GM12878 (cell line): ENCODE measurements at regions not wholly inside any gene's neighbourhood (a gene's known extent, or its start where the extent isn't known, plus 50 kb on each side); places are given as distances from the start of the nearest gene placed in this dataset.

Source experiments
- CTCF ChIP-seq, 3 experiments: IDR thresholded peaks in 2 of 3; conservative IDR thresholded peaks in 1 of 3; 2 replicates each; pipeline ENCODE4 v1.5.1; 2011; ENCODE audit warnings: low read depth in 3 of 3, low read length in 3 of 3, mild to moderate bottlenecking in 3 of 3, control low read depth in 2 of 3, moderate library complexity in 2 of 3, inconsistent platforms in 1 of 3, mixed read lengths in 1 of 3; ENCODE audit not compliant: control insufficient read depth in 2 of 3, insufficient read depth in 1 of 3; ENCODE audit errors: extremely low read depth in 1 of 3
- EP300 ChIP-seq, 2 experiments: fragments of 150-350 bp in 1 of 2; IDR thresholded peaks; 2 replicates each; pipeline ENCODE4 v1.6.1; 2011 to 2012; ENCODE audit warnings: low read depth in 2 of 2, low read length in 2 of 2, borderline replicate concordance in 1 of 2, improper control_type of control experiment in 1 of 2, inconsistent platforms in 1 of 2; ENCODE audit not compliant: control insufficient read depth in 1 of 2
- PML ChIP-seq: IDR thresholded peaks from 2 replicates; pipeline ENCODE4 v1.6.1; 2012; ENCODE audit warnings: low read length, inconsistent platforms
- SMARCA5 ChIP-seq: fragments of 450-650 bp; IDR thresholded peaks from 2 replicates; pipeline ENCODE4 v1.6.1; 2017; ENCODE audit warnings: mild to moderate bottlenecking
- SMC3 ChIP-seq: IDR thresholded peaks from 2 replicates; pipeline ENCODE4 v1.6.1; 2011; ENCODE audit warnings: low read length, improper control_type of control experiment, borderline replicate concordance
- USF1 ChIP-seq: IDR thresholded peaks from 2 replicates; pipeline ENCODE4 v1.6.1; 2011; ENCODE audit warnings: borderline replicate concordance, low read depth, mild to moderate bottlenecking, moderate library complexity, mixed read lengths, low read length; ENCODE audit not compliant: insufficient read depth; ENCODE audit errors: extremely low read length
- ZNF24 ChIP-seq: fragments of 450-650 bp; IDR thresholded peaks from 2 replicates; pipeline ENCODE4 v1.6.1; 2017; ENCODE audit warnings: antibody characterized with exemption, mild to moderate bottlenecking
- TF ChIP-seq, protein P1 (sequence below): fragments of 450-650 bp; formaldehyde crosslinking; IDR thresholded peaks from 2 replicates; pipeline ENCODE4 v1.5.0; 2022; ENCODE audit warnings: mild to moderate bottlenecking, missing genetic modification characterization

DNA sequence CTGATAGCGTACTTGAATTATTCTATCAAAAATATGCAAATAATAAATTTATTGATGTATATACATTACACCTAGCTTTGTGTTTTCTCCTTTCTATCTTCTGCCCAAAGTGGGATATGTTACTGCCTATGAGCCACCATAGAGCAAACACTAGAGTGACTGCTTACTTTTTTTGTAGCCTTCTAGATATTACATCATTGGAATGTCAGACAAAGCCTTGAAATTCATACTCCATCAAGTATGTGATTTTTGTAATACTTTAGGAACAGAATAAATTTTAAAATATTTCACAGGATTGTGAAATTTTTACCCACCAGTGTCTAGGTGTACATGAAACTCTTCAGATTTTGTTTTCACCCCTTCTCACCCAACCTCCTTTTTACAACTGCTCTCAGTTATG, 787.6 kb downstream of the USP25 start:
- TF ChIP-seq ZNF24 (no peak), EP300 (IDR thresholded peaks at IDR 0.05; ENCODE audit: borderline replicate concordance in 1 of 2, control insufficient read depth in 1 of 2, low read depth in 2 of 2, low read length in 2 of 2) (no peak), PML (no peak), CTCF (IDR thresholded peaks at IDR 0.05 in 2 of 3, conservative IDR thresholded peaks at IDR 0.05 in 1 of 3; ENCODE audit: control insufficient read depth in 2 of 3, extremely low read depth in 1 of 3, insufficient read depth in 1 of 3, low read depth in 3 of 3, low read length in 3 of 3) (no peak), SMC3 (no peak), USF1 (no peak), SMARCA5 (no peak)
- TF ChIP-seq, protein P1, sequence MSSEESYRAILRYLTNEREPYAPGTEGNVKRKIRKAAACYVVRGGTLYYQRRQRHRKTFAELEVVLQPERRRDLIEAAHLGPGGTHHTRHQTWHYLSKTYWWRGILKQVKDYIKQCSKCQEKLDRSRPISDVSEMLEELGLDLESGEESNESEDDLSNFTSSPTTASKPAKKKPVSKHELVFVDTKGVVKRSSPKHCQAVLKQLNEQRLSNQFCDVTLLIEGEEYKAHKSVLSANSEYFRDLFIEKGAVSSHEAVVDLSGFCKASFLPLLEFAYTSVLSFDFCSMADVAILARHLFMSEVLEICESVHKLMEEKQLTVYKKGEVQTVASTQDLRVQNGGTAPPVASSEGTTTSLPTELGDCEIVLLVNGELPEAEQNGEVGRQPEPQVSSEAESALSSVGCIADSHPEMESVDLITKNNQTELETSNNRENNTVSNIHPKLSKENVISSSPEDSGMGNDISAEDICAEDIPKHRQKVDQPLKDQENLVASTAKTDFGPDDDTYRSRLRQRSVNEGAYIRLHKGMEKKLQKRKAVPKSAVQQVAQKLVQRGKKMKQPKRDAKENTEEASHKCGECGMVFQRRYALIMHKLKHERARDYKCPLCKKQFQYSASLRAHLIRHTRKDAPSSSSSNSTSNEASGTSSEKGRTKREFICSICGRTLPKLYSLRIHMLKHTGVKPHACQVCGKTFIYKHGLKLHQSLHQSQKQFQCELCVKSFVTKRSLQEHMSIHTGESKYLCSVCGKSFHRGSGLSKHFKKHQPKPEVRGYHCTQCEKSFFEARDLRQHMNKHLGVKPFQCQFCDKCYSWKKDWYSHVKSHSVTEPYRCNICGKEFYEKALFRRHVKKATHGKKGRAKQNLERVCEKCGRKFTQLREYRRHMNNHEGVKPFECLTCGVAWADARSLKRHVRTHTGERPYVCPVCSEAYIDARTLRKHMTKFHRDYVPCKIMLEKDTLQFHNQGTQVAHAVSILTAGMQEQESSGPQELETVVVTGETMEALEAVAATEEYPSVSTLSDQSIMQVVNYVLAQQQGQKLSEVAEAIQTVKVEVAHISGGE (CRISPR knock-in tag) = no peak
